RPMI7951 (cell line): ENCODE measurements at regions not wholly inside any gene's neighbourhood (a gene's known extent, or its start where the extent isn't known, plus 50 kb on each side); places are given as distances from the start of the nearest gene placed in this dataset.
"Not testable (repeated sequence)": the region's sequence is repeated elsewhere in the genome, so short reads cannot be mapped to it uniquely, and the experiment has no call there.

ENCODE experiments used
- DNase-seq: peaks from one replicate; pipeline ENCODE4 v3.0.0-alpha.2; 2012; ENCODE audit warnings: low read depth

GRCh38 chr3:101996832-101997231 lies 147.5 kb downstream of the NFKBIZ start:
- no peak for DNase-seq

DNA sequence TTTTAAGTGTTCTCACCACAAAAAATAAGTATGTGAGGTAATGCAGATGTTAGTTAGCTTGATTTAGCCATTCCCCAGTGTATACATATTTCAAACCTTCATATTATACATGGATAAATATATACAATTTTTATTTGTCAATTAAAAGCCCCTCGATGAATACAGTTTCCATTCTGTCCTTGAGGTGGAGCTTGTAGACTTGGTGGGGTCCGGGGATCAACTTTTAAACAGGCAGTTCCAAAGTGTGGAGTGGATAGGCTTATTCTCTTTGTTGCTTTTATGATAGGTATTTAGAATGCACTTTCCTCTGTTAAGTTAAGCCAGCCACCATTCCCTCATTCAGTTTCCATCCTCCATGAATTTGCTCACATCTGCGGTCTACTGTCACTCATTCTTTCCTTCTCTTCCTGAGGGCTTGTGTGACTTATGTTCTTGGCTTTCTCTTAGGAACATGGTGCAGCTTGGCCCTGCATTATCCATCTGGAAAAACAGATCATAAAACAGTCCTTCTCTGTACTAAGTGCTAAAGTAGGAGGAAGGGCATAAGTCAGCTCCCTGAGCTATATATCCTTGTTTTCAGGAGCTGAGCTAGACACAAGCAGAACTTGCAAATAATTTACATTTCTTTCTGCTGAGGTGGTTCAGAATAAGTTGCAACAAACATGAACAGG lies 149.1 kb downstream of the NFKBIZ start:
- DNase-seq = peak; percentile 24

GRCh38 chr3:101999177-101999779 lies 150.0 kb downstream of the NFKBIZ start:
- DNase-seq = no peak

DNA sequence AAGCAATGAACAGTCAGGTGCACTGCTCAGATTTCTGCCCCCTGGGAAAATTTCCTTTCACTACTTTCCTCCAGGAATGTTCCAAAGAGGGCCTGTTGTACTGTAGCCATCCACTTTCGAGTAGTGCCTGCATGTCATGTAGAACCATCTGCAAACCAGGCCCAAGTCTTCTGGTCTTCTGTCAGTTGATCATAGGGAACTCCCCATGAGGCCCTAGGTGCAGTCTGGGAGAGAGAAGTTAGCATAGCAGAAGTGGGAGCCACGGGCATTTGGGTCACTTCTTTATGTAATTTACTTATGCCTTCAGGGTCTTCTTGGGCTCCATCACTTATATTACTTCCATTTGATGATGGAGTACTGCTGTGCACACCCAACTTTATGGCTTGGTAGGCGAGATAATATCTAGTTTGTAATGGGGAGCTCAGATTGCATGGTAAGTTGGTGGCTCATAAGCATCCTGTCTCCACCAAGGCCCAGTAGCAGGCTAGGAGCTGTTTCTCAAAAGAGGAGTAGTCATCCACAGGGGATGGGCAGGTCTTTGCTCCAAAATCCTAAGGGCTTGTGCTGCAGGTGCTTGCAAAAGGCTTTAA lies 151.4 kb downstream of the NFKBIZ start:
- DNase-seq = no peak

DNA sequence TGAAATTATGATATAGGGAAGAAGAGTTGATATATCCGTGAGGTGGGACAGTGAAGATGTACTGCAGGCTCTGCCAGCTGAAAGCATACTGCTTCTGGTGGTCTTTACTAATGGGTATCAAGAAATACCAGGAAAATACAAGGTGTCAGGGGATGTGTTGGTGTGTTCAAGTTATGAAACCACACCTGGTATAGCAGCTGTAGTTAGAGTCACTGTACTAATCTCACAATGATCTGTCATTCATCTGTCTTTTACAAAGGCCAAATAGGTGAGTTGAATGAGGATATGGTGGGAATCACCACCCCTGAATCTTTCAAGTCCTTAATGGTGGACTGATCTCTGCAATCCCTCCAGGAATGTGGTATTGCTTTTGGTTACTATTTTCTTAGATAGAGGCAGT lies 152.7 kb downstream of the NFKBIZ start:
- no peak for DNase-seq

DNA sequence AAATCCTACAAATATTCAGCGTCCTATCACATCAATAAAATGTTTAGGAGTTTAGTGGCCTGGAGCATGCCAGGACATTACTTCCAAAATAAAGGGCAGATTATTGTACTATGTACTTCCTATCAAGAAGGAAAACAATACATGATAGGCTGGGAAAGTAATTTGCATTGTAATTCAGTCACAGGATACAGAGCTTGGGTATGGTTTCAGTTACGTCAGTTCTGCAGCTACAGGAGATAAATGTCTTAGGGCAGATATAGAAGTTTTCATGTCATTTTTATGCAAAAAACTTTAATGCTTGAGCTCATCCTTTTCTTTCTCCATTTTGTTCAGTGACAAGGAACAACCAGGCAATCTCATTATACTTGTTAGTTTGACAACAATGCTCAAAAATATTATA lies 155.2 kb downstream of the NFKBIZ start:
- DNase-seq = no peak

DNA sequence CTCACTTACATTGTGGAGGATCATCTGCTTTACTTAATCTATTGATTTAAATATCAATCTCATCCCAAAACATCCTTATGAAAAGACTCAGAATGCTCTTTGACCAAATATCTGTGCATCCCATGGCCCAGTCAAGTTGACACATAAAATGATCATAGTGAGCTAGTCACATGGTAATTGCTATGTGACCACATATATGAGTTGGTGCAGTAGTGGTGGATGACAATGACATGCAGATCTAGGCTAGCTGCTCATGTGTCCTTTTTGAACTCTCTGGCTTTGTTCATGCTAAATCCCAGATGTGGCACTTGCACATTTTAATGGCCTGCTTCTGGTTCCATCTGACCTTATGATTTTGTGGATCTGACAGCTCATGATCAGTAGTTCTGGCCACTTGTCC lies 156.2 kb downstream of the NFKBIZ start:
- no peak for DNase-seq

DNA sequence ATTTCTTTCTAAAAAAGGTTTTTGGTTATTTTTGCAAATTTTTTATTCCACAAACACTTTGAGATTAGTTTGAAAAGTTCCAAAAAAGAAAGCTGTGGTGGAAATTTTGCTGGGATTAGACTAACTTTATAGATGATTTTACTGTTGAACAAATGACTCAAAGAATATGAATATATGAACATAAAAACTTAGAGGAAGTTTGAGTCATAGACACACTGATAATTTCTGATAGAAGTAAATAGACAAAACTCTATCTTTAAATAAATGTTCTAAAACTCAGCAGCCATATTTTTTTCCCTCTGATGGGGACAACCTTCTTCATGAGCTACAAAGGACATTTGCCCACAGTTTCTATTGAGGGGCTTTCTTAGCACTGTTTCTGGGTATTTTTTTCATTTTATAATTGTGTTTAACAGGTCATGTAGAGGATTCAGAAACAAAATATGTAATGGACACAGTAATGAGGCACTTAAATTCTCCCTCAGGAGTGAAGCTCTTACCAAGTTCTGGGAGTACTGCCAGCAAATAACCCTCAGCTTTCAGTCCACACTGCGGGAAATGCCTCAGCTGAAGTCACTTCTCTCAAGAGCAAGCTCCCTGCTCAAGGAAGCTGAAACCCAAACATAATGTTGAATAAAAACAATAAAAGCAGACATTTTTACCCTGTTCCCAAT lies 157.6 kb downstream of the NFKBIZ start:
- peak; percentile 58 for DNase-seq

GRCh38 chr3:102008436-102008835 lies 159.1 kb downstream of the NFKBIZ start:
- not testable (repeated sequence) for DNase-seq

DNA sequence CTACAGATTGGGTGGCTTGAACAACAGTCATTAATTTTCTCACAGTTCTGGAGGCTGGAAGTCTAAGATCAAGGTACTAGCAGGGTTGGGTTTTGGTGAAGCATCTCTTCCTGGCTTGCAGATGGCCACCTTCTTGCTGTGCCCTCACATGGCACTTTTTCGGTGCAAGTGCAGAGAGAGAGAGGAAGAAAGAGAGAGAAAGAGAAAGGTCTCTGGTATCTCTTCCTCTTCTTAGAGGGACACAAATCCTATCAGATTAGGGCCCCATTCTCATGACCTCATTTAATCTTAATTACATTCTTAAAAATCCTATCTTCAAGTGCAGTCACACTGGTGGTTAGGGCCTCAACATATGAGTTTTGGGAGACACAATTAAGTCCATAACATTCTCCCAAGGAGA lies 167.1 kb downstream of the NFKBIZ start:
- no peak for DNase-seq

- no peak for DNase-seq
These were observed 168.5 kb downstream of the NFKBIZ start for GRCh38 chr3:102017784-102018183.

GRCh38 chr3:102018551-102018950 lies 169.2 kb downstream of the NFKBIZ start:
- DNase-seq = no peak

- no peak for DNase-seq
These were observed 171.4 kb downstream of the NFKBIZ start for GRCh38 chr3:102020735-102021134.

DNA sequence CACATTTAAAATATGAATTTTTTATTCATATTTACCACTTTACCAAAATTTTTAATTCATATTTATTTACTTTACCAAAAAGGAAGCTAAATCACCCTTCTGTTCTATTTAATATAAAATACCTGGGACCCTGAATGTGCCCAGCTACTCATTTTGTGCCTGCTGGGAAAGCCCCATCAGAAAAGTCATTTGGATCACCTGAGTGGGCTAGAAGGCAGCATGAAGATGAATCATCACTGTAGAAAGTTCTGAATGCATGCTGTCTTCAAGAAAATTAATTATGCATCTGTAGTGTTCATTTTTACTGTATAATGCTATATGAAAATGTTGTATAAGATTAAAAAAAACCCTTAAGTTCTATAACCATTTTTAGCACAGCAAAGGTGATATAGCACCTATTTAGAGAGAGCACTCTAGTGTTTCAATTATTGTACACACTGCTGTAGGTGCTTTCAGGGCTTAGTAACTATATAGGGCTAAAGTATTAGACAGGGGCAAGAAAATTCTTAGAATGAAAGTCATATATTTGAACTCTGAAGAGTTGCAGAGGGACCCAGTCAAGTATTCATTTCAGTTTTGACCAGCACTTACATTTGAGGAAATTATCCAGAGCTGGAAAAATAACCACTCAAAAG lies 175.1 kb downstream of the NFKBIZ start:
- no peak for DNase-seq

- DNase-seq = no peak
These were observed 176.4 kb downstream of the NFKBIZ start for GRCh38 chr3:102025606-102026270.

DNA sequence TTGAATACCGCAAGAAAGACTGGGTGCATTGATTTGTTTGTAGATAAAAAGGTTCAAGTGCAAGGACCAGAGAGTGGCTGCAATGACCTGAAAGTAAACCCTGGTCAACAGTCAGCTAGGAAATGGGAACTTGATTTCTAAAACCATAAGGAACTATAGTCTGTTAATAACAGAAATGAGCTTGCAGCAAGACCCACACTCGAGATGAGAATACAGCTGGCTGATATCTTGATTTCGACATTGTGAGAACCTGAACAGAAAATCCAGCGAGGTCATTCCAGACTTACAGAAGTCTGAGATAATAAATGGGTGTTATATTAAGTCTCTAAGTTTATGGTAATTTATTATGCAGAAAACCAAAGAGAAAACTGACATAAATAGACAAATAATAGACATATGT lies 177.3 kb downstream of the NFKBIZ start:
- no peak for DNase-seq

GRCh38 chr3:102030661-102031060 lies 181.3 kb downstream of the NFKBIZ start:
- DNase-seq = no peak

DNA sequence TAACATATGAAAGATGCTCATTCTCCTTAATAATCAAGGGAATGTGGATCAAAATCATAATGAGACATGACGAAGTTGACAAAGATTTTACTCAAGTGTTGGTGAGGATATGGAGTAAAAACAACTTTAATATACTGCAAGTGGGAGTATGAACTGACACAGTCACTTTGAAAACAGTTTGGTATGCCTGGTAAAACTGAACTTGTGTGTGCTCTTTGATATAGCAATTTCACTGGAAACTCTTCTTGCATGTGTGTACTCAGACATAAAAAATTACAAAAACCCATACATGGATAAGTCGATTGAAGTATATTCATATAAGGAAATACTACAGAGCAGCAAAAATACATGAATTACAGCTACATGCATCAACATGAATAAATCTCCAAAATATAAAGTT lies 182.5 kb downstream of the NFKBIZ start:
- DNase-seq = no peak

DNA sequence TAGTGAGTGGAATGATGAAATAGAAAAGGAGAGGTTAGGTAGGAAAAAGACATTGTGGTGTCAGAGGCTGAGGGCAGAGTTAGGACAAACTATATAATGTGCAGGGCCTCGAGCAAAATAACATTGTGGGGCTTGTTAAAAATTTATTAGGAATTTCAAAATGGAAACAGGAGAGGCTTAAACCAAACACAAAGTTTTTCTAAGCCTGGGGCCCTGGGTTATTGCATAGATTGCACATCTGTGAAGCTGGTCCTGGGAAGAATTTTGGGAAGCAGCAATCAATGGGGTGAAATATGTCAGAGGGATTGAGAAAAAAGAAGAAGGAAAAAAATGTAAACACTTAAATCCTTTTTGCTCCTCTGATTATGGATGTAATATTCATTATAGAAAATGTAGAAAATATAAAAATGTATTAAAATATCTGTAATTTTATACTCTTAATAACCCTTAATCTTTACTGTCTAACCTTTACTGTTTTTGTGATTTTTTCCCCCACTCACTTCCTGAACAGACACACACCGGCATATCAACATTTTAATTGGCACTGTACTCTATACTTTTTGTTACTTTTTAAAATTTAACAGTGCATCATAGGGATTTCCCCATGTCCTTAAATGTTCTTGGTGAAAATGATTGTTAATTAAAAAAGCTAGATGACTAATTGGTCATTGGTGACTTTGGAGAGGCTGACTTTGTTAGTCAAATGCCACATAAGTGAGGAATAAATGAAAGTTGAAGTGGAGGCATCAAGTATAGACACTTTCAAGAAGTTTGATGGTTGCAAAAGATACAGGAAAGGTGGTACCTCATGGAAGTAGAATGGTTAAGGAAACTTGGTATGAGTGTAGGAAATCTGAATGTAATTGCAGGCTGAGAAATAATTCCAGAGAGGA lies 183.4 kb downstream of the NFKBIZ start:
- DNase-seq = no peak

GRCh38 chr3:102034639-102035451 lies 185.5 kb downstream of the NFKBIZ start:
- no peak for DNase-seq
